Activated T-cell treated with anti-CD3 and anti-CD28 coated beads for 48 hours (primary cell): ENCODE measurements at regions not wholly inside any gene's neighbourhood (a gene's known extent, or its start where the extent isn't known, plus 50 kb on each side); places are given as distances from the start of the nearest gene placed in this dataset.

ENCODE experiments used
- DNase-seq: peaks from one replicate; pipeline ENCODE4 v3.0.0-alpha.2; 2020; ENCODE audit warnings: low read depth

- no peak for DNase-seq
These were observed 83.1 kb upstream of the RASGRP1 start for GRCh38 chr15:38647683-38648082.

GRCh38 chr15:38648121-38648843 is 83.7 kb upstream of the RASGRP1 start:
- DNase-seq, result no peak

DNA sequence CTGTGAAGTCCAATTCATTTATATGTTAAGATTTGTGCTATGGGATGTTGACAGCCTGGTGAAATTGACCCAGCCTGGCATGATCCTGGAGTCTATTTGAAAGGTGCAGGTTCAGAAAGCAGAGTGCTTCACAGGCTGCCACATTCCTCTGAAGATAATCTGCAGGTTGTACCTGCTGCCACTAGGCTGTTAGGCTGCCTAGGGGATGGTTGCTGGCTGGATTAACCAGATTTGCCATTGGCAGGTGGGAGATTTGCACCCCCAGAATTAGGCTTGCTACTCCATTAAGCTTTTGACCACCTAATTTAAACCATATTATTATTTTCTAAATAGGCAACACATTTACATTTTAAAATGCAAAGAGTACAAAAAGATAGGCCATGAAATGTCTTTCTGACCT is 85.8 kb upstream of the RASGRP1 start:
- DNase-seq, result no peak

GRCh38 chr15:38650936-38651327 is 86.3 kb upstream of the RASGRP1 start:
- DNase-seq, result no peak

DNA sequence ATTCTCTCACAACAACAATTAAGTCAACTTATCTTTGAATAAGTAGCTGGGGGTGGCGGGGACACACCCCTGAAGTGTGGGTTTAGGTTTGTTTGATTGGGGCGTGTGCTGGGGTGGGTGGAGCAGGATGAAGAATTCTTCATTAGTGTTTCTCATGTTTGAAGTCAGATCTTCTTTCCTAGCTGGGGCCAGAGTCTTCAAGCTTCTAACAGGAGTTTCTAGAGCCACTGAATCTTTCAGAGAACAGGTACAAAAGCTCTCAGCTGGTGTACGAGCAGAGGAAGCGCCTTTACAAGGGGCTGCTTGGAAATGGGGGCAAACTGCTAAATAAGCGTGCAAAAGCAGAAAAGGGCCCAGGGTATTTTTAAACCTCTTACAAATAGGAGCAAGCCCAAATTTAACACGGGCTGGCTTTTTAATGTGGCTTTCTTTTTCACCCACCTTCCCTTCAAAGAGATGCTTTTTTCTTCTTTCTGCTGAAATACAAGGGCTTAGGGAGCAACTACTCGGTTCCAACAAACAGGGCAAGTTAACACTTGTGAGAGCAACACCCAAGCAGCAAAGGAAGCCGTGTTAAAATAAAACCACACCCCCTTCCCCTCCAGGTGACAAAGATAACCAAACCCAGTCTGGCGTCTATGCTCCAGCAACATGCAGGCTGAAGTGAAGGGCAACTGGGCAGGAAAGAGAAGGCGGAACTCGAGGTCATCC is 86.9 kb upstream of the RASGRP1 start:
- no peak for DNase-seq

DNA sequence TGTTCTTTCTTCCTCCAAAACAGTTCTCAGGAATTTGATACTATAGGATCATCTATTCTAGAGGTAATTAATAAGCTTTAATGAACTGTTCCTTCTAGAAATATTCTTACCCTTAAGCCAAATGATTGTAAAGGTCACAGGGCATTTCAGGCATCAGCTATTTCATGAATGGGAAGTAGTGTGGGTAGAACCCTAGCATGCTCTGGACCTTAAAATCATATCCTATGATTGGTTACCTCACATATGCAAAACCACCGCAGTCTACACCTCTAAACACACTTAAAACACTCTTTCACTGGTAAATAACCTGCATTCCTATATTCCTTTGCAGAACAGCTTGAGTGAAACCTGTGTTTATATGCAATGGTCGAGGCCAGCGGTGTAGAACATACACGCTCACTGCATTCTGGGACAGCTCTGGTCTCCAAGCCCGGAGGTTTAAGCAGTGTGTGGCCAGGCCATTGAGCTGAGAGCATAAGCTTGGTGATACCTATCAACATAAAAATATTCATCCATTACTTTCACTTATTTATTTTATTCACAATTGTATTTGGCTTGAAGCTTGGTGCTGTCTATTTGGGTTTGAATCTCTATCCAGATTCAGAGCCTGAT is 87.7 kb upstream of the RASGRP1 start:
- DNase-seq, result no peak

GRCh38 chr15:38652998-38653397 is 88.4 kb upstream of the RASGRP1 start:
- peak; percentile 36 for DNase-seq

GRCh38 chr15:38658431-38658830 is 93.8 kb upstream of the RASGRP1 start:
- DNase-seq, result no peak

DNA sequence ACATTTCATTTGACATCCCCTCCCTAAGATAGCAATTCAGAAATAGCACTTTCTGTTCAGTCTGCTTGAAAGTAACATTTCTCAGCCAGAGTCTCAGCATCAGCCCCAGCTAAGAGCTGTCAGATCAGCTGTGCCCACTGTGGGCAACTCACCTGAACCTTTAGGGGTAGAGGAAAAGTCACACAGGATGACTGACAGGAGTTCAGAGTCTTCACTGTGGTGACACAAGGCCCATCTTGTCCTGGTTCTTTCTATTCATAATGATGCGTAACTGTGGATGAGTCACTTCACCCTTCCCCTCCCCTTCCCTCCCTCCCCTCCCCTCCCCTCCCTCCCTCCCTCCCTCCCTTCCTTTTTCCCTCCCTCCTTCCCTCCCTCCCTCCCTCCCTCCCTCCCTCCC is 96.1 kb upstream of the RASGRP1 start:
- DNase-seq, result no peak

- no peak for DNase-seq
These were observed 97.6 kb upstream of the RASGRP1 start for GRCh38 chr15:38662033-38662802.

- DNase-seq, result no peak
These were observed 98.2 kb upstream of the RASGRP1 start for GRCh38 chr15:38662805-38663204.

DNA sequence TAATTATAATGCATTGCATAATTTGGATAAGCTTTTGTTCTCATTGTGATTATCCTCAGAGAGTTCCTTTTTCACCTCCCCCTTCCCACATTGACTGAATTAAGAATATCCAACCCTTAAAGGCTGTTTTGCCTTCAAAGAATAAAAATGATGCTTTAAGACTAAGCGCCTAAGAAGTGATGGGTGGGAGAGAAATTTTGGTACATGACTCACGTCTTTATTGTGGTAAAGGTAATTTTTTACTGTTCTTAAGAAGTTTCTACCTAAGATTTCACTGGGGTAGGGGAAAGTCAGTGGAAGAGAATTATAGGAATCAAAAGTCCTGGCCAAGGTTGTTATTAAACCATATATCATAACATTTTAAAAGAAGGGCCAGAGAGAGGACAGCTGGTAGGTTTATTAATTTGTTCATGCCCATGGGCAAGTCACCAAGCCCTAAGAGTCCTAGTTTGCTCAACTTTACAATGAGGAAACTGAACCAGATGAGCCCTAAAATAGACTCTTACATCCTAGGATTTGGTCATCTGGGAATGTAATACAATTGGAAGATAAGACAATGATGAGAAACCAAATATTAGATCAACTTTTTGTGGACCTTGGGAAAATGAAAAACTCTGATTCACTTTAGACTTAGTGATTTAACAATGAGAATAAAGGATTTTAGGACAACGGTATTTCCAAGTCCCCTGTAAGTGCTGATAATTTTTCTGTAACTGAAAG is 101.1 kb upstream of the RASGRP1 start:
- DNase-seq, result no peak

- no peak for DNase-seq
These were observed 102.4 kb upstream of the RASGRP1 start for GRCh38 chr15:38666865-38667510.

DNA sequence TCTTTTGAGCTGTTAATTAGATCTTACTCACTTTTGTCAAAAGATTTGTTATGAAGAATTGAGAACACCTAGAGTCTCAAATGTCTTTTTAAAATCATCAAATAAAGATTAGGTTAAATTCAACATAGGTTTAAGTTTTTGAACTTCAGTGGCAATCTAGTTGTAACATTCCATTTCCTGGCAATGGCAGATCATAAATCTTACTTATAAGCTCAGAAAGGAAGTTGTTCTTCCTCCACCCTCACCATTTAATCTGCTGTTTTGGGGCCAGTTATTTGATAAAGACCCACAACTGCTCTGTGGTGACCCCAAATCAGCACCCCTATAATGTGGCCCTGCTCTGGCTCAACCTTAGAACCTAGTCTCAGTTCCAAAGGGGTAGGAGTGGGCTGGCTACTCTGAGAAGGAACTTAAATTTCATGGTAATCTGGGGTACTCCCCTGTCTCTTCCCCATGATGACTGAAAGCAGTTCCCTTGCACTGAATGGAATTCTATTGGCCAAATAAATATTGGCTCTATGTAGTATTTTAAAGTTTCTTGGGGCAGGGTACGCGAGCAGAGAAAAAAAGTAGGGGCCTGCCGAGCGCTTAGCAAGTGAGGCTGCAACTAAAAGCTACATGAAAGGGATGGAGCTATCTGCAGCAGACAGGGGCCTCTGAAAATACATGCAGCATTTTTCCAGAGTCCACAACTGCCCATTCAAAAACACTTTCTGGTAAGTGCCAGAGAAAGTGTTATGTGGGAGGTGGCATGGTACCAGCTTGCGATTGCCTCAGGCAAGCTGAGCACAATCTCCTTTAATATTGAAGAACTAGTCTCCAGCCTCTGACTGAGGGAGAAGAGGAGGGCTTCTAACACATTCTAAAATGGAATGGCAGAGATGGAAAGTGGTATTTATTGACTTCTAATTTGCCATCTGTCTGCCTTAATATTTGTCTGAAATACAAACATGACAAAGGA is 103.6 kb upstream of the RASGRP1 start:
- DNase-seq, result no peak

DNA sequence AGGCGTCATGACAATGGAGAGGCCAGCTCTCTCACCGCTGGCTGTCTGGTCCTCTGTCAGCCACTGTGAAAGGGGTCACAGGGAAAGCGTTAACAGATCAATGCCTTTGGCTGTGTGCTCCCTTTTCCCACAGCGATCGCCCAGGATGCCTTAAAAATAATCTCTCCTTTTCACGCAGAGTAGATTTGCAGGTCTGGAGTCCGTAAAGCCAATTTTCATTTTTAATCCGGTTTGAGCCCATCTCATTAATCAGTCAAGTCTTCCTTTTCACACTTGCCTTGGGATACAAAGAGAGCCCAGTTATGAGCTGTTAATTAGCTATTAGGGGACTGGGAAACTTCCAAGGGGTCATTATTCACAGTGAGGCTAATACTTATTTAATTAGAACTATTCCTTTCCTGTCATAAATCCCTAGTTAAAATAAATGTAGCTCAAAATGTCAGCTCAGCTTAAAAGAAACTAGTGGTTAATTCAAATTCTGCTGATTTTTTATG is 104.3 kb upstream of the RASGRP1 start:
- no peak for DNase-seq

GRCh38 chr15:38670128-38671005 is 105.8 kb upstream of the RASGRP1 start:
- peak; percentile 39 for DNase-seq

DNA sequence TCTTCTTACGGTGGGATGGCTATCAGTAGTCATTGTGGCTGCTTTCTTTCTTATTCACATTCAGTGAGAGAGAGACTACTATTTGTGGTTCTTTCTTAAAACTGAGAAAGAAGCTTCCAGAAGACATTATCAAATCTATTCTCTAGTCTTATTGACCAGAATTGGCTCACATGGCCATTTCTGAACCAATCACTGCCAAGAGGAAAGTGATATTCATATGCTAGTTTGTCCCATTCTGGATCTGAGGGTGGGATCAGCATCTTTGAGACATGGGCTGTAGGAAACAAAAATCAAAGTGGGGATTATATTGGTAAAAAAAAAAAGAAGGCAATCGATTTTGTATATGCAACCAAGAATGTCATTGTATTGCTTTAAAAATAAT is 106.4 kb upstream of the RASGRP1 start:
- DNase-seq, result no peak

DNA sequence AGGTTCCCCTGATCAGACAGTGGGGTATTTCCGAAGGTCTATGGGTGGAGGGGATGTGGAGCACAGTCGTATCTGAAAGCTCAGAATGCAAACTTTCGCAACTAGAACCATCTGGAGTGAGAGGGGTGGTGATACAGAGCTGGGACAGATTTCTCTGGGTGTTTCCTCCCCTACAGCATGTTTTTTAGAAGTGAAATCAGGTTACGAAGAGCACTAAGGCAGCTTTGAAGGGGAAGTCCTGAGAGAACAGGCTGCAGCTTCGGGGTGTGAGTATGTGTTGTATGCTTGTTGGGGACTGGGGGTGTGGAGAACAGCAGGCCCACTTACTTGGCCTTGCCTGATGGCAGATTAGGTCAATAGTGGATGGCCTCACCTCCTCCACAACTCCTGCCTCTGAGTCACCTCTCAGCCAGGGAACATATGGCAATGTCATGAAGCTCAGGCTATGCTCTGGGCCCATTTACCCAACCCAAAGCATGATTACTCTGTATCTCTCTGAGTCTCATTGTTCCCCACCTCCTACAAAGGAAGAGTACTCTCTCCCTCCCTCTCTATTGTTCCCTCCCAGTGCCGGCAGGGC is 107.2 kb upstream of the RASGRP1 start:
- no peak for DNase-seq

DNA sequence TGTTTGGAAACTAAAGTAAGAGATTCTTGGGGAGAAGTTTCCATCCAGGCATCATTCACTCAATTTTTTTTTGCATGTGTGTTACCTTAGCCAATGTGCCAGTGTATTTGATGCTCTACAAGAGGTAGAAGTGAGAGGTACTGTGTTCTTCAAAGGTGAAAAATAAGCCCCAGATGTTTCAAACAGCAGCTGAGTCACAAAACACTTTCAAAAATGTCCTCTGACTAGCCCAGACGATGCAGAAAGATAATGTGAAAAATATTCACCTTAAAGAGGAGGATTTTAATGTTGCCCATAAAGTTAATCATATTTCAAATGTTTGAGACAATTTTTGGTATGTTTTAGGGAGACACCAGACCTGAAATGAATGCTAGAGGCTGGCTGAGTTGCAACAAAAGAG is 107.7 kb upstream of the RASGRP1 start:
- DNase-seq, result no peak
